Adipocyte (in vitro differentiated cells): ENCODE measurements at regions not wholly inside any gene's neighbourhood (a gene's known extent, or its start where the extent isn't known, plus 50 kb on each side); places are given as distances from the start of the nearest gene placed in this dataset.

Experiments
- DNase-seq: peaks from one replicate; pipeline ENCODE4 v3.0.0-alpha.2; 2015; ENCODE audit warnings: low read depth
- H3K27me3 ChIP-seq: replicated peaks from 2 replicates; pipeline ENCODE4 v1.7.0; 2013; ENCODE audit warnings: mild to moderate bottlenecking, low read length, moderate library complexity; ENCODE audit not compliant: control insufficient read depth, insufficient read depth
- H3K36me3 ChIP-seq: 2 replicates; pipeline ENCODE4 v1.7.0; 2013; ENCODE audit warnings: low read length, mild to moderate bottlenecking, moderate library complexity; ENCODE audit not compliant: control insufficient read depth, insufficient read depth, severe bottlenecking
- H3K4me1 ChIP-seq: 2 replicates; pipeline ENCODE4 v1.7.0; 2013; ENCODE audit warnings: mild to moderate bottlenecking, low read length, moderate library complexity; ENCODE audit not compliant: control insufficient read depth, insufficient read depth
- H3K4me3 ChIP-seq: 2 replicates; pipeline ENCODE4 v1.7.0; 2013; ENCODE audit warnings: mild to moderate bottlenecking, low read length, moderate library complexity
- H3K9ac ChIP-seq: 2 replicates; pipeline ENCODE4 v1.7.0; 2013; ENCODE audit warnings: mild to moderate bottlenecking, low read length, moderate library complexity
- H3K9me3 ChIP-seq: 2 replicates; pipeline ENCODE4 v1.7.0; 2013; ENCODE audit warnings: mild to moderate bottlenecking, low read length, moderate library complexity; ENCODE audit not compliant: control insufficient read depth

GRCh38 chr16:8236816-8237215, 353.5 kb downstream of the TMEM114 start:
- DNase-seq: no peak
- H3K4me3 ChIP-seq: no peak overlapping the region
- no peaks in the 10 kb centered on the region for H3K27me3 ChIP-seq
- no peaks in the 10 kb centered on the region for H3K36me3 ChIP-seq
- H3K9me3 ChIP-seq: no peaks in the 10 kb centered on the region
- no peaks in the 10 kb centered on the region for H3K4me1 ChIP-seq
- H3K9ac ChIP-seq: no peak overlapping the region

DNA sequence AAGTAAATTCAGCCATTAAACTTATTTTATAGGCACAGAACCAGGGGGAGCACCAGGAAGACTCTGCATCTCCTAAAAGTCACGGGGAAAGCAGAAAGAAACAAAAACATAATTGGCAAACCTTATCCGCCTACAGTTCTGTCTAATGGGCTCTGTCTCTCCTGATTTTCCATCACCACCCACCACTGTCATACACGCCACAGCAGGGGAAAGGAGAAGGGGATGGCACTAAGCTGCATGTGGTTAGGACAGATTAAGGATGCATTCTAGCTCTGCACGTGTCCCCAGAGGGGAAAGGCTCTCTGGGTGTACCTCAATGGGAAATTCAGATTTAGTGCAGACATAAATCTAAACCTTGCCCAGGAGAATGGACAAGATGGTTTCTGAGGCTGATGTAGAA, 359.8 kb downstream of the TMEM114 start:
- Histone ChIP-seq H3K9ac (no peak overlapping the region), H3K27me3 (no peaks in the 10 kb centered on the region), H3K36me3 (no peaks in the 10 kb centered on the region), H3K4me1 (no peaks in the 10 kb centered on the region), H3K9me3 (no peaks in the 10 kb centered on the region), H3K4me3 (no peak overlapping the region)
- no peak for DNase-seq

DNA sequence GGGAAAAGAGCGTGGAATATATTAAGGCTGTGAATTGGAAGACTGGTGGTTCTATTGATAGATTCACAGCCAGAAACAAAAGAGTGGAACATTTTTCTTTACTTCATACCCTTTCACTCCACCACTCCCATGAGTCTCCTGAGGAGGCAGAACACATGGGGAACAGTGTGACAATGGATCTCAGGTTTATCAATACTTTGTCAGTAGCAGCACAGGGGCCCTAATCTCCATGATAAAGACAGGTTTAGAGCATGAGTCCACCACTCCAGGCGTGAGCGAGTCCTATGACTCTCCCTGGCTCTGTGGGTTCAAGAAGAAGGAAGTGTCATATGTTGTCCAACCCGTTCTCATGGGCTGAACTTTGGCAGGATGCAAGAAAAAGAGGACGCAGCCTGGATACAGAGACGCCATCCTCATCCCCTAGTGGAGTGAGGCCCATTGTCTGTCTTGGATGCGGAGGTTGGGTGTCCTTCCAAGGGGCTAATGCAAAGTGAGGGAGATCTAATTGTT, 361.2 kb downstream of the TMEM114 start:
- Histone ChIP-seq H3K27me3 (no peaks in the 10 kb centered on the region), H3K36me3 (no peaks in the 10 kb centered on the region), H3K9ac (no peak overlapping the region), H3K4me1 (no peaks in the 10 kb centered on the region), H3K9me3 (no peaks in the 10 kb centered on the region), H3K4me3 (no peak overlapping the region)
- DNase-seq: no peak

GRCh38 chr16:8217201-8217600, 373.1 kb downstream of the TMEM114 start:
- Histone ChIP-seq H3K9me3 (peaks cover 6% of the 10 kb centered on the region), H3K36me3 (no peaks in the 10 kb centered on the region), H3K4me3 (no peak overlapping the region), H3K4me1 (no peaks in the 10 kb centered on the region), H3K27me3 (no peaks in the 10 kb centered on the region), H3K9ac (no peak overlapping the region)
- DNase-seq: no peak

GRCh38 chr16:8204769-8205168, 385.5 kb downstream of the TMEM114 start:
- H3K4me1 ChIP-seq: no peaks in the 10 kb centered on the region
- no peaks in the 10 kb centered on the region for H3K36me3 ChIP-seq
- H3K9me3 ChIP-seq: peaks cover 11% of the 10 kb centered on the region
- no peaks in the 10 kb centered on the region for H3K27me3 ChIP-seq
- no peak overlapping the region for H3K9ac ChIP-seq
- DNase-seq: no peak
- no peak overlapping the region for H3K4me3 ChIP-seq

- Histone ChIP-seq H3K27me3 (no peaks in the 10 kb centered on the region), H3K9ac (no peak overlapping the region), H3K36me3 (no peaks in the 10 kb centered on the region), H3K4me3 (no peak overlapping the region), H3K9me3 (peaks cover 11% of the 10 kb centered on the region), H3K4me1 (no peaks in the 10 kb centered on the region)
- no peak for DNase-seq
Observed at GRCh38 chr16:8204096-8204495, 386.2 kb downstream of the TMEM114 start.

GRCh38 chr16:8203101-8203500, 387.2 kb downstream of the TMEM114 start:
- Histone ChIP-seq H3K4me3 (no peak overlapping the region), H3K4me1 (no peaks in the 10 kb centered on the region), H3K9me3 (peaks cover 9% of the 10 kb centered on the region), H3K9ac (no peak overlapping the region), H3K36me3 (no peaks in the 10 kb centered on the region), H3K27me3 (no peaks in the 10 kb centered on the region)
- DNase-seq: no peak

GRCh38 chr16:8200839-8201238, 389.5 kb downstream of the TMEM114 start:
- Histone ChIP-seq H3K4me1 (no peaks in the 10 kb centered on the region), H3K27me3 (no peaks in the 10 kb centered on the region), H3K9me3 (peaks cover 9% of the 10 kb centered on the region), H3K36me3 (no peaks in the 10 kb centered on the region), H3K9ac (no peak overlapping the region), H3K4me3 (no peak overlapping the region)
- no peak for DNase-seq

DNA sequence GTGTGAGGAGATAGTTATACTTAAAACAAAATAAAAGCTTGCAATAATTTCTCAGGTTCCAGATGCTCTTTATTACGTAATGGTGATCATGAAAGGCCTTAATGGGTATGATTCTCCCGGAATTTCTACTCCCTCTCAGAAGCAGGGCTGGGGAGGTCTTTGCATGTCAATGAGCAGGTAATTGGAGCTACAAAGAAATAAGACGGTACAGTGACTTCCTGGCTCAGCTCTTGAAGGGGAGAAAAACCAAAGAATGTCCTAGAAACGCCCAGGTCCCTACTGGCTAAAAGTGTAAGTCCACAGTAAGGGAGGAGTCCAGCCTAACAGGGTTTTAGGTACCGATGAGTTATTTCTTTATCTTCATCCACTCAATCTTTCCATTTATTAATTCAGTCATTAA, 390.9 kb downstream of the TMEM114 start:
- Histone ChIP-seq H3K36me3 (no peaks in the 10 kb centered on the region), H3K9ac (no peak overlapping the region), H3K27me3 (no peaks in the 10 kb centered on the region), H3K9me3 (peaks cover 9% of the 10 kb centered on the region), H3K4me1 (no peaks in the 10 kb centered on the region), H3K4me3 (no peak overlapping the region)
- DNase-seq: no peak

DNA sequence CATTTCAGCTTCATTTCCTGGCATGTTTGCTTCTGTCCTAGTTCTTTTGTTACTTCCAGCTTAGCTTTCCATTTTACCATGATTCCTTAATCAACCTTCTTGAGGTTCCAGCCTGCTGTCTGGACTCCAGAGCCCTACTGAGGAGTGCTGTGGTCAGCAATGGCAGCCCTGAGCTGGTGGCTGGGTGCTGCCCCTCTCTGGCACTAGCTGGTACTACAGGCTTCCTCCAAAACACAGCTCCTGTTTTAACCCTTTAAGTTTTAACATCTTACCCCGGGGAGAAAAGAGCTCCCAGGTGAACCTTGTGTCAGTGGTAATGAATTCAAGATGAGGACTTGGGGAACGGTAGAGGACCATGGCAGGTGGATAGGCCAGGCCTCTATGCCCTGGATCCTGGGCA, 395.5 kb downstream of the TMEM114 start:
- H3K9me3 ChIP-seq: no peaks in the 10 kb centered on the region
- no peaks in the 10 kb centered on the region for H3K36me3 ChIP-seq

GRCh38 chr16:8188841-8189240, 401.5 kb downstream of the TMEM114 start:
- Histone ChIP-seq H3K9me3 (no peaks in the 10 kb centered on the region), H3K9ac (no peak overlapping the region), H3K36me3 (no peaks in the 10 kb centered on the region), H3K27me3 (no peaks in the 10 kb centered on the region), H3K4me3 (no peak overlapping the region), H3K4me1 (no peaks in the 10 kb centered on the region)
- DNase-seq: no peak

More for the DNA sequence above, 395.5 kb downstream of the TMEM114 start:
- no peak overlapping the region for H3K4me3 ChIP-seq
- H3K4me1 ChIP-seq: no peaks in the 10 kb centered on the region
- no peaks in the 10 kb centered on the region for H3K27me3 ChIP-seq
- H3K9ac ChIP-seq: no peak overlapping the region
- DNase-seq: no peak

DNA sequence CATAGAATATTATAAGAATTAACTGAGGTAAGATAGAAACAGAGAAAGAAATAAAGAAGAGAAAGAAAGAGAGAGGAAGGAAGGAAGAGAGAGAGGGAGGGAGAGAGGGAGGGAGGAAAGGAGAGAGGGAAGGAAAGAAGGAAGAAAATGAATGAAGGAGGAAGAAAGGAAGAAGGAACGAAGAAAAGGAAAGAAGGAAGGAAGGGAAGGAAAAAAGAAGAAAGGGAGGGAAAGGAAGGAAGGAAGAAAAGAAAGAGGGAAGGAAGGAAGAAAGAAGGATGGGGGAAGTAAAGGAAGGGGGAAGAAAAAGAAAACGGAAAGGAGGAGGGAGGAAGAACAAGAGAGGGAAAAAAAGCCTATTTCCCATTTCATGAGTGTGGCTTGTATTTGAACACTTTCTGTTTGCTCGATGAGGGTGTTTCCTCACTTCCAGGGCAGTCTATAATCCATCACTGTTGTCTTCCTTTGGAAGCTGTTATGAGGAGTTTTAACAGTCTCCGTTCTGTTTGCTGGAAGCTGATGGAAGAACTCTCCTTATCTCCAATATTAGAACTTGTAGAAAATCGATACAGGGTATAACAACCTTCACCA, 402.4 kb downstream of the TMEM114 start:
- DNase-seq: no peak
- H3K27me3 ChIP-seq: no peaks in the 10 kb centered on the region
- no peaks in the 10 kb centered on the region for H3K4me1 ChIP-seq
- no peak overlapping the region for H3K4me3 ChIP-seq
- H3K9ac ChIP-seq: no peak overlapping the region
- no peaks in the 10 kb centered on the region for H3K9me3 ChIP-seq
- no peaks in the 10 kb centered on the region for H3K36me3 ChIP-seq
